ENCODE measurements at regions not wholly inside any gene's neighbourhood (a gene's known extent, or its start where the extent isn't known, plus 50 kb on each side); places are given as distances from the start of the nearest gene placed in this dataset.

DNA sequence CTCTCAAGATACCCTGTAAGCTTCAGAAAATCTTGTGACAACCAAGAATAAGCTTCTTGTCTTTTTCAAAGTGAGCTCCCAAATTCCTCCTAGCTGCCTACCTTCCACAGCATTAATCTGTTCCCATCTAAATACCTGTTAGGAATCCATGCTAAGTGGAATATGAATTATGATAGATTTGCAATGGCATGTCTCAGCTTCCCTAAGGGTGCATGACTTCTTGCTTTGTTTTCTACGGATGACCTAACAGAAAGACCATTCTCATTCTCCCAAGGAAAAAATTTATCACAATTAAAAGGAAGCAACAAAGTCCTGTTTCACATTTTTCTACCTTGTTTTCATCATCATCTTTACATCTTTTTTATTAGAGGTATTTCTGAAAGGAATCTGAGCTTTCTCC is 532.7 kb downstream of the GRXCR1 start:
- H3K36me3 Mint-ChIP-seq (ENCODE audit: low read depth) = no peaks in the 10 kb centered on the region
- Histone ChIP-seq H3K4me2 (no peak overlapping the region), H3F3A (replicated peaks; ENCODE audit: low read depth) (no peaks in the 10 kb centered on the region), H3K27ac (ENCODE audit: low read depth) (no peak overlapping the region), H3K79me2 (replicated peaks; ENCODE audit: insufficient read depth) (no peaks in the 10 kb centered on the region), H3K36me3 (ENCODE audit: insufficient read depth) (no peaks in the 10 kb centered on the region), H4K20me1 (replicated peaks; ENCODE audit: insufficient read depth) (no peaks in the 10 kb centered on the region), H3K27me3 (ENCODE audit: insufficient read depth) (no peaks in the 10 kb centered on the region), H2AFZ (no peak overlapping the region), H3K9me2 (ENCODE audit: insufficient read depth) (no peaks in the 10 kb centered on the region), H3K4me1 (ENCODE audit: insufficient read depth) (no peaks in the 10 kb centered on the region), H3K4me3 (no peak overlapping the region)
- no peaks in the 10 kb centered on the region for H3K4me1 Mint-ChIP-seq
- H3K27me3 Mint-ChIP-seq (ENCODE audit: insufficient read depth, low read depth, poor library complexity) = no peaks in the 10 kb centered on the region
- TF ChIP-seq ZNF114 (CRISPR knock-in tag; IDR thresholded peaks at IDR 0.05) (no peak), ZNF331 (CRISPR knock-in tag; IDR thresholded peaks at IDR 0.05; ENCODE audit: low read depth) (no peak), POLR2AphosphoS5 (IDR thresholded peaks at IDR 0.05; ENCODE audit: low read depth) (no peak), ZNF462 (CRISPR knock-in tag; IDR thresholded peaks at IDR 0.05) (no peak)
- TF ChIP-seq, protein P1, sequence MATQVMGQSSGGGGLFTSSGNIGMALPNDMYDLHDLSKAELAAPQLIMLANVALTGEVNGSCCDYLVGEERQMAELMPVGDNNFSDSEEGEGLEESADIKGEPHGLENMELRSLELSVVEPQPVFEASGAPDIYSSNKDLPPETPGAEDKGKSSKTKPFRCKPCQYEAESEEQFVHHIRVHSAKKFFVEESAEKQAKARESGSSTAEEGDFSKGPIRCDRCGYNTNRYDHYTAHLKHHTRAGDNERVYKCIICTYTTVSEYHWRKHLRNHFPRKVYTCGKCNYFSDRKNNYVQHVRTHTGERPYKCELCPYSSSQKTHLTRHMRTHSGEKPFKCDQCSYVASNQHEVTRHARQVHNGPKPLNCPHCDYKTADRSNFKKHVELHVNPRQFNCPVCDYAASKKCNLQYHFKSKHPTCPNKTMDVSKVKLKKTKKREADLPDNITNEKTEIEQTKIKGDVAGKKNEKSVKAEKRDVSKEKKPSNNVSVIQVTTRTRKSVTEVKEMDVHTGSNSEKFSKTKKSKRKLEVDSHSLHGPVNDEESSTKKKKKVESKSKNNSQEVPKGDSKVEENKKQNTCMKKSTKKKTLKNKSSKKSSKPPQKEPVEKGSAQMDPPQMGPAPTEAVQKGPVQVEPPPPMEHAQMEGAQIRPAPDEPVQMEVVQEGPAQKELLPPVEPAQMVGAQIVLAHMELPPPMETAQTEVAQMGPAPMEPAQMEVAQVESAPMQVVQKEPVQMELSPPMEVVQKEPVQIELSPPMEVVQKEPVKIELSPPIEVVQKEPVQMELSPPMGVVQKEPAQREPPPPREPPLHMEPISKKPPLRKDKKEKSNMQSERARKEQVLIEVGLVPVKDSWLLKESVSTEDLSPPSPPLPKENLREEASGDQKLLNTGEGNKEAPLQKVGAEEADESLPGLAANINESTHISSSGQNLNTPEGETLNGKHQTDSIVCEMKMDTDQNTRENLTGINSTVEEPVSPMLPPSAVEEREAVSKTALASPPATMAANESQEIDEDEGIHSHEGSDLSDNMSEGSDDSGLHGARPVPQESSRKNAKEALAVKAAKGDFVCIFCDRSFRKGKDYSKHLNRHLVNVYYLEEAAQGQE (IDR thresholded peaks at IDR 0.05; ENCODE audit: unreplicated experiment) = no peak
- TF ChIP-seq, protein P2, sequence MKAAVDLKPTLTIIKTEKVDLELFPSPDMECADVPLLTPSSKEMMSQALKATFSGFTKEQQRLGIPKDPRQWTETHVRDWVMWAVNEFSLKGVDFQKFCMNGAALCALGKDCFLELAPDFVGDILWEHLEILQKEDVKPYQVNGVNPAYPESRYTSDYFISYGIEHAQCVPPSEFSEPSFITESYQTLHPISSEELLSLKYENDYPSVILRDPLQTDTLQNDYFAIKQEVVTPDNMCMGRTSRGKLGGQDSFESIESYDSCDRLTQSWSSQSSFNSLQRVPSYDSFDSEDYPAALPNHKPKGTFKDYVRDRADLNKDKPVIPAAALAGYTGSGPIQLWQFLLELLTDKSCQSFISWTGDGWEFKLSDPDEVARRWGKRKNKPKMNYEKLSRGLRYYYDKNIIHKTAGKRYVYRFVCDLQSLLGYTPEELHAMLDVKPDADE (IDR thresholded peaks at IDR 0.05) = no peak
- TF ChIP-seq, protein P3, sequence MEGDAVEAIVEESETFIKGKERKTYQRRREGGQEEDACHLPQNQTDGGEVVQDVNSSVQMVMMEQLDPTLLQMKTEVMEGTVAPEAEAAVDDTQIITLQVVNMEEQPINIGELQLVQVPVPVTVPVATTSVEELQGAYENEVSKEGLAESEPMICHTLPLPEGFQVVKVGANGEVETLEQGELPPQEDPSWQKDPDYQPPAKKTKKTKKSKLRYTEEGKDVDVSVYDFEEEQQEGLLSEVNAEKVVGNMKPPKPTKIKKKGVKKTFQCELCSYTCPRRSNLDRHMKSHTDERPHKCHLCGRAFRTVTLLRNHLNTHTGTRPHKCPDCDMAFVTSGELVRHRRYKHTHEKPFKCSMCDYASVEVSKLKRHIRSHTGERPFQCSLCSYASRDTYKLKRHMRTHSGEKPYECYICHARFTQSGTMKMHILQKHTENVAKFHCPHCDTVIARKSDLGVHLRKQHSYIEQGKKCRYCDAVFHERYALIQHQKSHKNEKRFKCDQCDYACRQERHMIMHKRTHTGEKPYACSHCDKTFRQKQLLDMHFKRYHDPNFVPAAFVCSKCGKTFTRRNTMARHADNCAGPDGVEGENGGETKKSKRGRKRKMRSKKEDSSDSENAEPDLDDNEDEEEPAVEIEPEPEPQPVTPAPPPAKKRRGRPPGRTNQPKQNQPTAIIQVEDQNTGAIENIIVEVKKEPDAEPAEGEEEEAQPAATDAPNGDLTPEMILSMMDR (conservative IDR thresholded peaks at IDR 0.05; ENCODE audit: low read depth in 2 of 2) = no peak
- no peak for ATAC-seq
- no peak overlapping the region for H3K4me3 Mint-ChIP-seq
- H3K9me3 Mint-ChIP-seq = 0 out of 3 replicates have a peak, but pooled peaks cover 3% of the 10 kb centered on the region
- no peak for DNase-seq (ENCODE audit: low spot score)
- H3K27ac Mint-ChIP-seq = no peak overlapping the region

All from GM23338 (cell line).